GM13977 (cell line): ENCODE measurements at regions not wholly inside any gene's neighbourhood (a gene's known extent, or its start where the extent isn't known, plus 50 kb on each side); places are given as distances from the start of the nearest gene placed in this dataset.

Source experiments
- DNase-seq: peaks from one replicate; pipeline ENCODE4 v3.0.0; 2012; ENCODE audit warnings: low spot score
- in situ Hi-C: fragments of 300-500 bp; cut with MboI; formaldehyde crosslinking; loops from one replicate; pipeline ENCODE4 v1.12.0; 2022; ENCODE audit warnings: low sequenced_read_pairs, low pct_unique_long_range_greater_than_20kb, mixed read lengths, inconsistent platforms; ENCODE audit not compliant: unreplicated experiment
- TF ChIP-seq, protein P1 (sequence below): IDR thresholded peaks from 2 replicates; pipeline ENCODE4 v1.5.1; 2012; ENCODE audit warnings: mild to moderate bottlenecking, control low read depth; ENCODE audit not compliant: insufficient read depth; ENCODE audit errors: extremely low read depth, missing control alignments

- TF ChIP-seq, protein P1, sequence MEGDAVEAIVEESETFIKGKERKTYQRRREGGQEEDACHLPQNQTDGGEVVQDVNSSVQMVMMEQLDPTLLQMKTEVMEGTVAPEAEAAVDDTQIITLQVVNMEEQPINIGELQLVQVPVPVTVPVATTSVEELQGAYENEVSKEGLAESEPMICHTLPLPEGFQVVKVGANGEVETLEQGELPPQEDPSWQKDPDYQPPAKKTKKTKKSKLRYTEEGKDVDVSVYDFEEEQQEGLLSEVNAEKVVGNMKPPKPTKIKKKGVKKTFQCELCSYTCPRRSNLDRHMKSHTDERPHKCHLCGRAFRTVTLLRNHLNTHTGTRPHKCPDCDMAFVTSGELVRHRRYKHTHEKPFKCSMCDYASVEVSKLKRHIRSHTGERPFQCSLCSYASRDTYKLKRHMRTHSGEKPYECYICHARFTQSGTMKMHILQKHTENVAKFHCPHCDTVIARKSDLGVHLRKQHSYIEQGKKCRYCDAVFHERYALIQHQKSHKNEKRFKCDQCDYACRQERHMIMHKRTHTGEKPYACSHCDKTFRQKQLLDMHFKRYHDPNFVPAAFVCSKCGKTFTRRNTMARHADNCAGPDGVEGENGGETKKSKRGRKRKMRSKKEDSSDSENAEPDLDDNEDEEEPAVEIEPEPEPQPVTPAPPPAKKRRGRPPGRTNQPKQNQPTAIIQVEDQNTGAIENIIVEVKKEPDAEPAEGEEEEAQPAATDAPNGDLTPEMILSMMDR: no peak
- in situ Hi-C loops: no loop called here
Observed at GRCh38 chr3:34352778-34353331, 554.4 kb downstream of the PDCD6IP start.

GRCh38 chr3:34357461-34357860 lies 559.0 kb downstream of the PDCD6IP start:
- TF ChIP-seq, protein P1: no peak
- in situ Hi-C loops: no loop called here
- DNase-seq: no peak

More at GRCh38 chr3:34352778-34353331, 554.4 kb downstream of the PDCD6IP start:
- no peak for DNase-seq

DNA sequence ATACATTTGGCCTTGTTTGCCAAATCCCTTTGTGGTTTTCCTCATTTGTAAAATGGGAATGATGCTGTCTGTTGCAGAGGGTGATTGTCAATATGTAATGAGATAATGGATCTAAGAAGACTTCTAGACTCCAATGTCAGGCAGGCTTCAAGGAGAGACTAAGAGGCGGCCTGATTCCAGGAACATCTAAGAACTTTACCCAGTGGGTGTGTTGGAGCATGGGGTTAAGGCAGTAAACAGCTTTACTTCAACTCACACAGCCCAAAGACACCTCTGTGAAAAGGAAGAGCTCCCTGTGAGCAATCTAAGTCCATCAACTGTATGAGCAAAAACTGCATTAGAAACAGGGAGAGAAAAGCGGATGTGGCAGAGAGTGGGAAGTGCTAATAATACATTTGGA lies 560.6 kb downstream of the PDCD6IP start:
- in situ Hi-C loops: no loop called here
- TF ChIP-seq, protein P1: no peak
- DNase-seq: no peak

- DNase-seq: no peak
- in situ Hi-C loops: no loop called here
- TF ChIP-seq, protein P1: no peak
Observed at GRCh38 chr3:34360713-34361112, 562.3 kb downstream of the PDCD6IP start.

DNA sequence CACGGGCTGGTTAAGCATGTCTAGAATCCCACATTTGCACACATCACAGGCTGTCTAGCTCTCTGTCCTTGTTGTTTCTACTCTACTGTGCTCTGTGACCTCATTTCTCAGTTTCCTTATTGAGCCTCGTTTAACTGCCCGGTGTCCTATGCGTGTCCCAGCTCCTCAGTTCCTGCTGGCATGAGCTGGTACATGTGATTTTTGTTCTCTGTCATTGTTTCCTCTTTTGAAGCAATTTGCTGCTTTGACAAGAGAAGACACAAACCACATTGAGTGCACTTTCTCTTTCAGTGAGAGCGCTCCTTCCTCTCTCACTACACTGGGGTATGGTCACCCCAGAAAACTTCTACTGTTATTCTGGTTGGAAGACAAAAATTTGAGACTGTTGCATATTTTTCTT lies 563.5 kb downstream of the PDCD6IP start:
- TF ChIP-seq, protein P1: no peak
- peak; percentile 28 for DNase-seq
- in situ Hi-C loops: no loop called here

GRCh38 chr3:34362910-34363309 lies 564.5 kb downstream of the PDCD6IP start:
- in situ Hi-C loops: no loop called here
- TF ChIP-seq, protein P1: no peak
- DNase-seq: no peak
